GM12878 (cell line): ENCODE measurements at regions not wholly inside any gene's neighbourhood (a gene's known extent, or its start where the extent isn't known, plus 50 kb on each side); places are given as distances from the start of the nearest gene placed in this dataset.
A peak's percentile ranks its signal among the peaks of the same experiment; 100 is the strongest.

Experiments
- ATAC-seq: fragments of 200-7000 bp; cut with Tn5 transposase; 3 replicates; pipeline ENCODE4 v1.9.1; 2020; ENCODE audit warnings: mild to moderate bottlenecking, moderate library complexity
- BruUV-seq: library from RNA; stranded (reverse); fragments of 400-500 nt; replicated peaks from 2 replicates; lab custom pipeline; 2021; lab: Mats Ljungman, UMichigan
- CTCF ChIA-PET: fragments of 300-600 bp; sonication (Branson Sonifier 250); formaldehyde crosslinking; extraction: SDS; loops from one replicate; lab custom pipeline; 2021; ENCODE audit warnings: inconsistent platforms; lab: Yijun Ruan, JAX
- POLR2A ChIA-PET: fragments of 350-600 bp; formaldehyde crosslinking; extraction: SDS; loops from one replicate; lab custom pipeline; 2021; ENCODE audit warnings: inconsistent platforms; lab: Charles Lee
- RAD21 ChIA-PET: fragments of 300-600 bp; sonication (Branson Sonifier 250); formaldehyde crosslinking; loops from one replicate; lab custom pipeline; 2023; ENCODE audit warnings: antibody characterized with exemption; ENCODE audit not compliant: unreplicated experiment; lab: Charles Lee
- SMC1A ChIA-PET: fragments of 300-600 bp; sonication (Branson Sonifier 250); formaldehyde crosslinking; loops from one replicate; lab custom pipeline; 2023; ENCODE audit not compliant: unreplicated experiment, uncharacterized antibody; lab: Charles Lee
- DNase-seq: peaks from one replicate; pipeline ENCODE4 v3.0.0-alpha.2; 2011; ENCODE audit warnings: low read depth, low spot score
- FAIRE-seq: peaks from 3 replicates; lab custom pipeline; 2011; peaks lifted over from hg19 to GRCh38; lab: Jason Lieb, UNC
- H2AFZ ChIP-seq: 2 replicates; pipeline ENCODE4 v1.6.0; 2011; ENCODE audit warnings: low read depth, low read length, control low read depth; ENCODE audit not compliant: control insufficient read depth
- H3K27ac ChIP-seq: 2 replicates; pipeline ENCODE4 v1.5.1; 2011; ENCODE audit warnings: control low read depth; ENCODE audit not compliant: control insufficient read depth, insufficient read depth
- H3K27me3 ChIP-seq, 2 experiments: replicated peaks in 1 of 2; 2 replicates each; pipeline versions ENCODE4 v1.6.0 to v1.6.1; 2011; ENCODE audit warnings: low read length in 1 of 2; ENCODE audit not compliant: control insufficient read depth in 2 of 2, insufficient read depth in 2 of 2
- H3K36me3 ChIP-seq, 2 experiments: 2 replicates each; pipeline ENCODE4 v1.5.1; 2011; ENCODE audit warnings: low read length in 1 of 2; ENCODE audit not compliant: control insufficient read depth in 2 of 2, insufficient read depth in 2 of 2
- H3K4me1 ChIP-seq: 2 replicates; pipeline ENCODE4 v1.6.1; 2011; ENCODE audit warnings: mild to moderate bottlenecking, low read length, moderate library complexity, mixed read lengths; ENCODE audit not compliant: control insufficient read depth, insufficient read depth
- H3K4me2 ChIP-seq: 2 replicates; pipeline ENCODE4 v1.6.0; 2011; ENCODE audit warnings: control low read depth; ENCODE audit not compliant: control insufficient read depth, insufficient read depth
- H3K4me3 ChIP-seq: fragments of 200-600 bp; sonication (generic); 2 replicates; pipeline ENCODE4 v1.5.1; 2016
- H3K79me2 ChIP-seq: 2 replicates; pipeline ENCODE4 v1.6.0; 2011; ENCODE audit warnings: low read length; ENCODE audit not compliant: control insufficient read depth, insufficient read depth
- H3K9ac ChIP-seq: 2 replicates; pipeline ENCODE4 v1.8.0; 2011; ENCODE audit warnings: low read length, control low read depth, mixed read lengths; ENCODE audit not compliant: control insufficient read depth, insufficient read depth
- H3K9me3 ChIP-seq: replicated peaks from 3 replicates; pipeline ENCODE4 v1.5.1; 2011; ENCODE audit warnings: mild to moderate bottlenecking, low read length; ENCODE audit not compliant: control insufficient read depth, insufficient read depth
- H4K20me1 ChIP-seq: 2 replicates; pipeline ENCODE4 v1.6.0; 2011; ENCODE audit not compliant: control insufficient read depth, insufficient read depth
- ATF3 ChIP-seq: IDR thresholded peaks from 2 replicates; pipeline ENCODE4 v1.6.1; 2011; ENCODE audit warnings: low read depth, mild to moderate bottlenecking, low read length, moderate library complexity, borderline replicate concordance; ENCODE audit errors: extremely low read depth
- EZH2 ChIP-seq: IDR thresholded peaks from 2 replicates; pipeline ENCODE4 v1.6.1; 2012; ENCODE audit warnings: low read depth, mild to moderate bottlenecking, control low read depth, inconsistent platforms, low read length, borderline replicate concordance; ENCODE audit not compliant: control insufficient read depth
- PBX3 ChIP-seq: IDR thresholded peaks from 2 replicates; pipeline ENCODE4 v1.6.1; 2011; ENCODE audit warnings: mild to moderate bottlenecking, low read depth, low read length, moderate library complexity; ENCODE audit not compliant: insufficient replicate concordance
- RELA ChIP-seq: fragments of 450-650 bp; IDR thresholded peaks from 2 replicates; pipeline ENCODE4 v1.8.0; 2014; ENCODE audit warnings: borderline replicate concordance; ENCODE audit not compliant: partially characterized antibody
- ZNF24 ChIP-seq: fragments of 450-650 bp; IDR thresholded peaks from 2 replicates; pipeline ENCODE4 v1.6.1; 2017; ENCODE audit warnings: antibody characterized with exemption, mild to moderate bottlenecking
- ZNF687 ChIP-seq: fragments of 450-650 bp; IDR thresholded peaks from 2 replicates; pipeline ENCODE4 v1.6.1; 2017; ENCODE audit warnings: mild to moderate bottlenecking, moderate library complexity
- WGBS: methylation state at CpG from one replicate; pipeline ENCODE4 v1.1.6; 2016; ENCODE audit warnings: low lambda C conversion rate; ENCODE audit not compliant: insufficient replicate concordance, insufficient coverage; ENCODE audit errors: missing lambda C conversion rate; 5-methylcytosine and 5-hydroxymethylcytosine counted together
- in situ Hi-C: fragments of 300-500 bp; cut with MboI; formaldehyde crosslinking; loops from 9 replicates; pipeline ENCODE4 v1.14.3; 2018; ENCODE audit warnings: mixed read lengths
- intact Hi-C: fragments of 100-400 bp; cut with micrococcal nuclease; formaldehyde crosslinking; loops from one replicate; pipeline ENCODE4 v1.14.2; 2022; ENCODE audit not compliant: unreplicated experiment

GRCh38 chr16:48076455-48077012 is 79.3 kb downstream of the ABCC12 start:
- RAD21 ChIA-PET, result interaction anchor here (0.7 to 1.8 kb wide), 4 partner anchors 13 to 36 kb away, joined by 3 to 8 read pairs (median 4); no protein-coding TSS in a partner anchor
- no peak for TF ChIP-seq ATF3
- no peak for TF ChIP-seq EZH2
- TF ChIP-seq ZNF24, result 0 out of 2 replicates have a peak, but pooled peaks have one; percentile 27
- SMC1A ChIA-PET, result interaction anchor here (0.9 to 1.8 kb wide), 8 partner anchors 12 to 36 kb away, joined by 3 to 10 read pairs (median 4); no protein-coding TSS in a partner anchor
- in situ Hi-C loops (no loop called here), intact Hi-C loops (no loop called here)
- 28% methylated on average over 2 of the region's 2 CpGs for WGBS
- CTCF ChIA-PET, result interaction anchor here (0.6 to 1.1 kb wide), 3 partner anchors 20 to 1452 kb away, joined by 3 to 4 read pairs (median 3); no protein-coding TSS in a partner anchor
- H3K36me3 ChIP-seq, result no peaks in the 10 kb centered on the region
- no peak for DNase-seq
- H2AFZ ChIP-seq, result no peak overlapping the region
- H3K4me3 ChIP-seq, result no peak overlapping the region
- H3K27me3 ChIP-seq, result no peaks in the 10 kb centered on the region
- H4K20me1 ChIP-seq, result no peaks in the 10 kb centered on the region
- no peak overlapping the region for H3K27ac ChIP-seq
- no peaks in the 10 kb centered on the region; the same call in 2 of the 3 replicates for H3K9me3 ChIP-seq
- H3K9ac ChIP-seq, result no peak overlapping the region
- POLR2A ChIA-PET, result no interaction called here
- H3K4me2 ChIP-seq, result no peak overlapping the region
- H3K79me2 ChIP-seq, result no peaks in the 10 kb centered on the region
- BruUV-seq, result no TSS peak
- FAIRE-seq, result no peak
- ATAC-seq, result no peak
- no peaks in the 10 kb centered on the region for H3K4me1 ChIP-seq

GRCh38 chr16:48075398-48075797 is 80.4 kb downstream of the ABCC12 start:
- RAD21 ChIA-PET, result interaction anchor here (1.2 to 1.8 kb wide), 2 partner anchors 23 to 26 kb away, joined by 3 to 5 read pairs; no protein-coding TSS in a partner anchor
- 38% methylated on average over 3 of the region's 3 CpGs for whole genome bisulfite sequencing
- in situ Hi-C loops, result no loop called here
- Histone ChIP-seq H4K20me1 (no peaks in the 10 kb centered on the region), H3K4me1 (no peaks in the 10 kb centered on the region), H3K9ac (no peak overlapping the region), H3K36me3 (no peaks in the 10 kb centered on the region), H3K4me2 (no peak overlapping the region), H3K27me3 (no peaks in the 10 kb centered on the region), H3K27ac (no peak overlapping the region), H3K4me3 (no peak overlapping the region), H2AFZ (no peak overlapping the region), H3K9me3 (no peaks in the 10 kb centered on the region; the same call in 2 of the 3 replicates), H3K79me2 (no peaks in the 10 kb centered on the region)
- no TSS peak for BruUV-seq
- POLR2A ChIA-PET, result no interaction called here
- CTCF ChIA-PET, result interaction anchor here (1.3 kb wide), 1 partner anchor 37 kb away, joined by 3 read pairs; no protein-coding TSS in a partner anchor
- TF ChIP-seq RELA (no peak), PBX3 (no peak), ZNF687 (no peak)
- intact Hi-C loops, result no loop called here
- FAIRE-seq (no peak), ATAC-seq (no peak), DNase-seq (no peak)
- SMC1A ChIA-PET, result interaction anchor here (1.1 to 1.5 kb wide), 2 partner anchors 19 to 26 kb away, joined by 3 read pairs; no protein-coding TSS in a partner anchor
